Endothelial cell of umbilical vein (primary cell): ENCODE measurements at regions not wholly inside any gene's neighbourhood (a gene's known extent, or its start where the extent isn't known, plus 50 kb on each side); places are given as distances from the start of the nearest gene placed in this dataset.

Source experiments
- BruUV-seq: library from RNA; stranded (reverse); fragments of 400-500 nt; replicated peaks from 2 replicates; lab custom pipeline; 2021; lab: Mats Ljungman, UMichigan
- CTCF ChIA-PET: fragments of 300-600, 350-600 bp; sonication (Branson Sonifier 250); formaldehyde crosslinking; loops from one replicate; lab custom pipeline; 2021; ENCODE audit warnings: antibody characterized with exemption, inconsistent platforms; lab: Charles Lee
- POLR2A ChIA-PET: fragments of 300-600, 350-600 bp; sonication (Branson Sonifier 250); formaldehyde crosslinking; loops from one replicate; lab custom pipeline; 2021; ENCODE audit warnings: antibody characterized with exemption, inconsistent platforms; lab: Charles Lee
- DNase-seq: peaks from one replicate; pipeline ENCODE4 v3.0.0-alpha.2; 2011; ENCODE audit warnings: low read depth, low spot score
- FAIRE-seq: peaks from 2 replicates; lab custom pipeline; 2011; peaks lifted over from hg19 to GRCh38; lab: Jason Lieb, UNC
- H2AFZ ChIP-seq: 2 replicates; pipeline ENCODE4 v1.6.0; 2012; ENCODE audit warnings: low read depth, low read length, control low read depth, inconsistent platforms
- H3K27ac ChIP-seq: 2 replicates; pipeline ENCODE4 v1.5.1; 2011; ENCODE audit warnings: low read depth, mild to moderate bottlenecking, control low read depth, low read length, moderate library complexity; ENCODE audit not compliant: insufficient read depth
- H3K27me3 ChIP-seq, 2 experiments: 2 replicates each; pipeline versions ENCODE4 v1.6.0 to v1.6.1; 2011; ENCODE audit warnings: low read length in 2 of 2, mixed read lengths in 1 of 2; ENCODE audit not compliant: control insufficient read depth in 2 of 2, insufficient read depth in 2 of 2
- H3K36me3 ChIP-seq, 2 experiments: 2 replicates in 1 of 2; 3 replicates in 1 of 2; pipeline ENCODE4 v1.5.1; 2011; ENCODE audit warnings: low read length in 2 of 2, mild to moderate bottlenecking in 1 of 2, moderate library complexity in 1 of 2; ENCODE audit not compliant: control insufficient read depth in 2 of 2, insufficient read depth in 2 of 2; ENCODE audit errors: extremely low read depth in 1 of 2
- H3K4me1 ChIP-seq: 3 replicates; pipeline ENCODE4 v1.5.1; 2011; ENCODE audit warnings: mild to moderate bottlenecking, low read length; ENCODE audit not compliant: control insufficient read depth, insufficient read depth; ENCODE audit errors: extremely low read depth
- H3K4me2 ChIP-seq: 2 replicates; pipeline ENCODE4 v1.6.1; 2011; ENCODE audit warnings: low read length, control low read depth, mixed read lengths; ENCODE audit not compliant: insufficient read depth
- H3K4me3 ChIP-seq, 3 experiments: fragments of 200-600 bp in 1 of 3; sonication (generic), shearing (Covaris generic) in 1 of 3; replicated peaks in 1 of 3; 2 replicates each; pipeline ENCODE4 v1.5.1; 2011 to 2016; ENCODE audit warnings: control low read depth in 3 of 3, low read length in 3 of 3, mild to moderate bottlenecking in 2 of 3, inconsistent platforms in 1 of 3, low read depth in 1 of 3, moderate library complexity in 1 of 3; ENCODE audit not compliant: insufficient read depth in 1 of 3
- H3K79me2 ChIP-seq: 2 replicates; pipeline ENCODE4 v1.6.0; 2012; ENCODE audit warnings: low read length, inconsistent platforms; ENCODE audit not compliant: control insufficient read depth, insufficient read depth
- H3K9ac ChIP-seq: replicated peaks from 2 replicates; pipeline ENCODE3; 2011; ENCODE audit warnings: low read length, control low read depth; ENCODE audit not compliant: insufficient read depth; ENCODE audit errors: extremely low read depth
- H3K9me1 ChIP-seq: replicated peaks from 3 replicates; pipeline ENCODE4 v1.6.0; 2011; ENCODE audit warnings: mild to moderate bottlenecking, low read length; ENCODE audit not compliant: control insufficient read depth, insufficient read depth; ENCODE audit errors: extremely low read depth
- H3K9me3 ChIP-seq: replicated peaks from 2 replicates; pipeline ENCODE4 v1.5.1; 2012; ENCODE audit warnings: low read length, inconsistent platforms; ENCODE audit not compliant: control insufficient read depth, insufficient read depth
- H4K20me1 ChIP-seq: replicated peaks from 2 replicates; pipeline ENCODE3; 2011; ENCODE audit warnings: mild to moderate bottlenecking, low read length; ENCODE audit not compliant: control insufficient read depth, insufficient read depth; ENCODE audit errors: extremely low read depth
- EZH2 ChIP-seq: IDR thresholded peaks from 2 replicates; pipeline ENCODE4 v1.6.1; 2012; ENCODE audit warnings: borderline replicate concordance, low read depth, mild to moderate bottlenecking, moderate library complexity, low read length, inconsistent platforms; ENCODE audit not compliant: severe bottlenecking
- FOS ChIP-seq: IDR thresholded peaks from 2 replicates; pipeline ENCODE4 v1.6.1; 2011; ENCODE audit warnings: mild to moderate bottlenecking, low read length, moderate library complexity, borderline replicate concordance; ENCODE audit not compliant: insufficient read depth
- GATA2 ChIP-seq: IDR thresholded peaks from 2 replicates; pipeline ENCODE4 v1.7.0; 2011; ENCODE audit warnings: low read depth, mild to moderate bottlenecking, moderate library complexity, mixed read lengths, low read length; ENCODE audit not compliant: insufficient read length, insufficient read depth
- JUN ChIP-seq: IDR thresholded peaks from 2 replicates; pipeline ENCODE4 v1.6.1; 2011; ENCODE audit warnings: borderline replicate concordance, low read depth; ENCODE audit not compliant: insufficient read length, insufficient read depth
- MYC ChIP-seq: IDR thresholded peaks from one replicate; pipeline ENCODE4 v1.6.1; 2011; ENCODE audit warnings: mild to moderate bottlenecking, low read depth, low read length
- POLR2A ChIP-seq: IDR thresholded peaks from 2 replicates; pipeline ENCODE4 v1.6.1; 2012; ENCODE audit warnings: low read depth, mild to moderate bottlenecking, control low read depth, low read length
- POLR2AphosphoS5 ChIP-seq: IDR thresholded peaks from 2 replicates; pipeline ENCODE4 v1.6.1; 2012; ENCODE audit warnings: low read depth, mild to moderate bottlenecking, control low read depth, low read length, moderate library complexity; ENCODE audit not compliant: insufficient read depth
- dilution Hi-C: fragments of 300-500 bp; cut with MboI; formaldehyde crosslinking; loops from one replicate; pipeline ENCODE4 v1.15.0; 2019; ENCODE audit warnings: low sequenced_read_pairs; ENCODE audit not compliant: extremely low pct_ligation_motif_present
- intact Hi-C: fragments of 100-400 bp; cut with micrococcal nuclease; formaldehyde crosslinking; loops from one replicate; pipeline ENCODE4 v1.10.0; 2022
- TF ChIP-seq, protein P1 (sequence below), 2 donors: IDR thresholded peaks; 1 replicate in 1 of 2; 2 replicates in 1 of 2; pipeline ENCODE4 v1.5.1; 2011; ENCODE audit warnings: low read length in 2 of 2, mild to moderate bottlenecking in 2 of 2, moderate library complexity in 2 of 2, control low read depth in 1 of 2, inconsistent platforms in 1 of 2, low read depth in 1 of 2; ENCODE audit not compliant: insufficient read depth in 1 of 2; ENCODE audit errors: extremely low read depth in 1 of 2
- TF ChIP-seq, protein P2 (sequence below): IDR thresholded peaks from 2 replicates; pipeline ENCODE4 v1.6.1; 2011; ENCODE audit not compliant: insufficient read depth, insufficient read length

DNA sequence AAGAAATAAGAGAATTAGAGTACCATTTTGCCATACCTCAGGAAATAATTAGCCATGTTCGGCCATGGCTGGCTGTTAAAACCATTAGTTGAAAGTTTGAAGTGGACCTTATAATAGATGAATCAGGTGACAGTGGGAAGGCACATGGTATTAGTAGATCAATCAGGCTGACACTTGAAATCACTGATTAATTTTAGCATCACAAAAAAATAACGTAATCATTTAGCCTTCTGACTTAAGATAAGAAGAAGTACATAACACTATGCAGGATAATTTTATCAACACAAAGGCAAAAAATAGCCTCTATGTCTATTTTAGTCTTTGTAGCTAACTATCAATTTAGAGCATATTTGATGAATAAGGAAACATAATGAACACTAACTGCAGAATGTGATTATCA is 615.5 kb downstream of the PCDH17 start:
- POLR2A ChIA-PET = interaction anchor here (0.7 kb wide), 1 partner anchor 10 kb away, joined by 3 read pairs; no protein-coding TSS in a partner anchor
- DNase-seq (no peak), FAIRE-seq (no peak)
- Histone ChIP-seq H3K27ac (no peak overlapping the region), H3K79me2 (no peaks in the 10 kb centered on the region), H3K9me1 (no peaks in the 10 kb centered on the region), H3K9ac (no peak overlapping the region), H3K4me2 (no peak overlapping the region), H3K4me3 (no peak overlapping the region), H4K20me1 (no peaks in the 10 kb centered on the region), H3K27me3 (no peaks in the 10 kb centered on the region), H3K9me3 (no peaks in the 10 kb centered on the region), H2AFZ (no peak overlapping the region), H3K36me3 (no peaks in the 10 kb centered on the region), H3K4me1 (no peaks in the 10 kb centered on the region)
- no TSS peak for BruUV-seq
- no peak for TF ChIP-seq EZH2
- TF ChIP-seq POLR2A = no peak
- no peak for TF ChIP-seq MYC
- TF ChIP-seq GATA2 = no peak
- no peak for TF ChIP-seq JUN
- TF ChIP-seq, protein P1, sequence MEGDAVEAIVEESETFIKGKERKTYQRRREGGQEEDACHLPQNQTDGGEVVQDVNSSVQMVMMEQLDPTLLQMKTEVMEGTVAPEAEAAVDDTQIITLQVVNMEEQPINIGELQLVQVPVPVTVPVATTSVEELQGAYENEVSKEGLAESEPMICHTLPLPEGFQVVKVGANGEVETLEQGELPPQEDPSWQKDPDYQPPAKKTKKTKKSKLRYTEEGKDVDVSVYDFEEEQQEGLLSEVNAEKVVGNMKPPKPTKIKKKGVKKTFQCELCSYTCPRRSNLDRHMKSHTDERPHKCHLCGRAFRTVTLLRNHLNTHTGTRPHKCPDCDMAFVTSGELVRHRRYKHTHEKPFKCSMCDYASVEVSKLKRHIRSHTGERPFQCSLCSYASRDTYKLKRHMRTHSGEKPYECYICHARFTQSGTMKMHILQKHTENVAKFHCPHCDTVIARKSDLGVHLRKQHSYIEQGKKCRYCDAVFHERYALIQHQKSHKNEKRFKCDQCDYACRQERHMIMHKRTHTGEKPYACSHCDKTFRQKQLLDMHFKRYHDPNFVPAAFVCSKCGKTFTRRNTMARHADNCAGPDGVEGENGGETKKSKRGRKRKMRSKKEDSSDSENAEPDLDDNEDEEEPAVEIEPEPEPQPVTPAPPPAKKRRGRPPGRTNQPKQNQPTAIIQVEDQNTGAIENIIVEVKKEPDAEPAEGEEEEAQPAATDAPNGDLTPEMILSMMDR (IDR thresholded peaks at IDR 0.05; ENCODE audit: extremely low read depth in 1 of 2, insufficient read depth in 1 of 2, low read depth in 1 of 2, low read length in 2 of 2) = no peak
- TF ChIP-seq POLR2AphosphoS5 = no peak
- no peak for TF ChIP-seq FOS
- TF ChIP-seq, protein P2, sequence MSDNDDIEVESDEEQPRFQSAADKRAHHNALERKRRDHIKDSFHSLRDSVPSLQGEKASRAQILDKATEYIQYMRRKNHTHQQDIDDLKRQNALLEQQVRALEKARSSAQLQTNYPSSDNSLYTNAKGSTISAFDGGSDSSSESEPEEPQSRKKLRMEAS = no peak
- CTCF ChIA-PET = no interaction called here
- dilution Hi-C loops = no loop called here
- intact Hi-C loops = no loop called here
